ENCODE measurements at regions not wholly inside any gene's neighbourhood (a gene's known extent, or its start where the extent isn't known, plus 50 kb on each side); places are given as distances from the start of the nearest gene placed in this dataset.
"Not testable (repeated sequence)": the region's sequence is repeated elsewhere in the genome, so short reads cannot be mapped to it uniquely, and the experiment has no call there.

DNA sequence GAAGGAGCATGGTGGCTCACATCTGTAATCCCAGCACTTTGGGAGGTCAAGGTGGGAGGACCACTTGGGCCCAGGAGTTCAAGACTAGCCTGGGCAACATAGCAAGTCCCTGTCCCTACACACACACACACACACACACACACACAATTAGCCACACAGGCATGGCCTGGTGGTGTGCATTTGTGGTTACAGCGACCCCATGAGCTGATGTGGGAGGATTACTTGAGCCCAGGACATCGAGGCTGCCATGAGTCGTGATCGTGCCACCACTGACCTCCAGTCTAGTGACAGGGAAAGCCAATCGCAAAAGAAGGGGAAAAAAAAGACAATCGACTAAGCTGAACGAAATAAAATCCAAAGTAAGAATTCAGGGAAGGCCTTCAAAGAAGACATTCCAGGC is 67.9 kb downstream of the TBX3 start:
- TF ChIP-seq ZFX (IDR thresholded peaks at IDR 0.05), result no peak
- no peak for TF ChIP-seq CTCF (conservative IDR thresholded peaks at IDR 0.05)
- H3K27ac ChIP-seq, result no peak overlapping the region

DNA sequence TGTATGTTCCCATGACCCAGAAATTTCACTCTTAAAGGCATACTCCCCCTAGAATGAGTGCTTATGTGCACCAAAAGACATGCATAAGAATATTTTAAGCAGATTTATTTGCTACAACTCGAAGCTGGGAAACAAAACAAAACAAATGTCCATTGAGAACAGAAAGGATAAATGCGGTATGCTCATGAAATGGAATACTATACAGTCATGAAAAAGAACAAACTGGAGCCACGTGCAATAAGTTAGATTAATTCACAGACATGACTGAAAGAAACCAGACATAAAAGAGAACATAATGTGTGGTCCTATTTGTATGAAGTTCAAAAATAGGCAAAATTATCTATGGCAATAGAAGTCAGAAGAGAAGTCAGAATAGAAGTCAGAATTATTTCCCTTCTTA is 69.9 kb downstream of the TBX3 start:
- TF ChIP-seq ZFX (IDR thresholded peaks at IDR 0.05), result no peak
- no peak for TF ChIP-seq CTCF (conservative IDR thresholded peaks at IDR 0.05)
- H3K27ac ChIP-seq, result no peak overlapping the region

DNA sequence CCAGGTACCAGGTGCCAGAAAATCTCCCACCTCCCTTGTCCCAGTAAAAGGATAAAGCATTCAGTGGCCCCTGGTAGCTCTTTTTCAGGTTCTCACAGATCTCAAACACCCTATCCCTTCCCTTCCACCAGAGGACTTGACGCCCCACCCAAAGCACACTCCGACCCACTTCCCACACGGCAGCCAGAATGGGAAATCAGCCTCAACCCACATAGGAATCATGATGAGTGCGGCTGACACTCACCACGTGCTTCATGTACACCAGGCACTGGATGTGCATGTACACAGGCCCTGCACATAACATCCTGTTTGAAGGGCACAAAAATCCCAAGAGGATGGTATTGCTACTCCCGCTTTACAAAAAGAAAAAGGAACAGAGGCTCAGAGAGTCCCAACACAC is 71.9 kb downstream of the TBX3 start:
- no peak overlapping the region for H3K27ac ChIP-seq
- no peak for TF ChIP-seq CTCF (conservative IDR thresholded peaks at IDR 0.05)
- TF ChIP-seq ZFX (IDR thresholded peaks at IDR 0.05), result no peak

- no peak overlapping the region for H3K27ac ChIP-seq
- TF ChIP-seq CTCF (conservative IDR thresholded peaks at IDR 0.05), result no peak
- no peak for TF ChIP-seq ZFX (IDR thresholded peaks at IDR 0.05)
These were observed 72.6 kb downstream of the TBX3 start for GRCh38 chr12:114611145-114612018.

- no peak overlapping the region for H3K27ac ChIP-seq
- TF ChIP-seq CTCF (conservative IDR thresholded peaks at IDR 0.05), result no peak
- no peak for TF ChIP-seq ZFX (IDR thresholded peaks at IDR 0.05)
These were observed 75.5 kb downstream of the TBX3 start for GRCh38 chr12:114608509-114608908.

GRCh38 chr12:114605918-114606317 is 78.1 kb downstream of the TBX3 start:
- H3K27ac ChIP-seq, result no peak overlapping the region
- TF ChIP-seq ZFX (IDR thresholded peaks at IDR 0.05) (no peak), CTCF (conservative IDR thresholded peaks at IDR 0.05) (no peak)

- no peak overlapping the region for H3K27ac ChIP-seq
- TF ChIP-seq ZFX (IDR thresholded peaks at IDR 0.05) (no peak), CTCF (conservative IDR thresholded peaks at IDR 0.05) (no peak)
These were observed 79.4 kb downstream of the TBX3 start for GRCh38 chr12:114604606-114605005.

DNA sequence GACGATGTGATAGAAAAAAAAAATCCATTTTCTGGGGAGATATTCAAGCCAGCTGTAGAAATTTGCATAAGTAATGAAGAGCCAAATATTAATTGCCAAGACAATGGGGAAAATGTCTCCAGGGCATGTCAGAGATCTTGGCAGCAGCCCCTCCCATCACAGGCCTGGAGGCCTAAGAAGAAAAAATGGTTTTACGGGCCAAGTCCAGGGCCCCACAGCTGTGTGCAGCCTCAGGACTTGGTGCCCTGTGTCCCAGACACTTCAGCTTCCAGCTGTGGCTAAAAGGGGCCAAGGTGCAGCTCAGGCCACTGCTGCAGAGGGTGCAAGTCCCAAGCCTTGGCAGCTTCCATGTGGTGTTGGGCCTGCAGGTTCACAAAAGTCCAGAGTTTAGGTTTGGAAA is 83.4 kb downstream of the TBX3 start:
- not testable (repeated sequence) for H3K27ac ChIP-seq

All from C4-2B (cell line).